Activated CD8-positive, alpha-beta T cell treated with anti-CD3 and anti-CD28 coated beads for 36 hours (primary cell): ENCODE measurements at regions not wholly inside any gene's neighbourhood (a gene's known extent, or its start where the extent isn't known, plus 50 kb on each side); places are given as distances from the start of the nearest gene placed in this dataset.

ENCODE experiments used
- ATAC-seq: fragments of 200-7000 bp; cut with Tn5 transposase; one replicate; pipeline ENCODE4 v1.10.0; 2021; ENCODE audit warnings: mild to moderate bottlenecking, moderate library complexity
- CTCF ChIA-PET: fragments of 350-600 bp; sonication (Branson Sonifier 250); formaldehyde crosslinking; loops from one replicate; lab custom pipeline; 2021; ENCODE audit warnings: antibody characterized with exemption; lab: Charles Lee
- POLR2A ChIA-PET: fragments of 350-600 bp; sonication (Branson Sonifier 250); formaldehyde crosslinking; loops from one replicate; lab custom pipeline; 2021; ENCODE audit warnings: antibody characterized with exemption; lab: Charles Lee
- DNase-seq: peaks from one replicate; pipeline ENCODE4 v3.0.0-alpha.2; 2020
- H3K27ac Mint-ChIP-seq: one replicate; pipeline ENCODE4 v1.8.0; 2021; ENCODE audit warnings: mild to moderate bottlenecking, mixed read lengths
- H3K27me3 Mint-ChIP-seq: one replicate; pipeline ENCODE4 v1.8.0; 2021; ENCODE audit warnings: mixed read lengths
- H3K36me3 Mint-ChIP-seq: one replicate; pipeline ENCODE4 v1.8.0; 2021; ENCODE audit warnings: low read depth, mixed read lengths
- H3K4me1 Mint-ChIP-seq: one replicate; pipeline ENCODE4 v1.8.0; 2021; ENCODE audit warnings: low read depth, mixed read lengths
- H3K4me3 Mint-ChIP-seq: one replicate; pipeline ENCODE4 v1.8.0; 2021; ENCODE audit warnings: mild to moderate bottlenecking, moderate library complexity, mixed read lengths
- H3K9me3 Mint-ChIP-seq: one replicate; pipeline ENCODE4 v1.8.0; 2021; ENCODE audit warnings: mixed read lengths
- CTCF ChIP-seq: fragments of 200-600 bp; IDR thresholded peaks from one replicate; pipeline ENCODE4 v1.8.0; 2022; ENCODE audit warnings: antibody characterized with exemption, mild to moderate bottlenecking
- intact Hi-C: fragments of 100-400 bp; cut with micrococcal nuclease; formaldehyde crosslinking; loops from one replicate; pipeline ENCODE4 v1.10.0; 2022

GRCh38 chr5:110288766-110289511 lies 437.5 kb downstream of the TMEM232 start:
- H3K27me3 Mint-ChIP-seq = no peaks in the 10 kb centered on the region
- CTCF ChIA-PET = interaction anchor here (0.6 kb wide), 1 partner anchor 130 kb away, joined by 4 read pairs; no protein-coding TSS in a partner anchor
- H3K36me3 Mint-ChIP-seq = no peaks in the 10 kb centered on the region
- intact Hi-C loops = no loop called here
- H3K27ac Mint-ChIP-seq = no peak overlapping the region
- ATAC-seq (no peak), DNase-seq (no peak)
- no peak for TF ChIP-seq CTCF
- H3K4me3 Mint-ChIP-seq = no peak overlapping the region
- H3K9me3 Mint-ChIP-seq = peaks cover 4% of the 10 kb centered on the region
- POLR2A ChIA-PET = interaction anchor here (0.5 kb wide), 1 partner anchor 391 kb away, joined by 4 read pairs; no protein-coding TSS in a partner anchor
- no peaks in the 10 kb centered on the region for H3K4me1 Mint-ChIP-seq

GRCh38 chr5:110289512-110289810 lies 437.0 kb downstream of the TMEM232 start:
- DNase-seq (no peak), ATAC-seq (no peak)
- TF ChIP-seq CTCF = no peak
- no peaks in the 10 kb centered on the region for H3K36me3 Mint-ChIP-seq
- intact Hi-C loops = no loop called here
- H3K27me3 Mint-ChIP-seq = no peaks in the 10 kb centered on the region
- ChIA-PET CTCF (interaction anchor here (0.6 kb wide), 1 partner anchor 129 kb away, joined by 4 read pairs; no protein-coding TSS in a partner anchor), POLR2A (interaction anchor here (0.5 kb wide), 1 partner anchor 391 kb away, joined by 4 read pairs; no protein-coding TSS in a partner anchor)
- no peak overlapping the region for H3K4me3 Mint-ChIP-seq
- peaks cover 3% of the 10 kb centered on the region for H3K9me3 Mint-ChIP-seq
- no peak overlapping the region for H3K27ac Mint-ChIP-seq
- H3K4me1 Mint-ChIP-seq = no peaks in the 10 kb centered on the region

GRCh38 chr5:110290542-110290941 lies 435.9 kb downstream of the TMEM232 start:
- Mint-ChIP-seq H3K27ac (no peak overlapping the region), H3K9me3 (no peaks in the 10 kb centered on the region), H3K4me3 (no peak overlapping the region), H3K27me3 (no peaks in the 10 kb centered on the region), H3K4me1 (no peaks in the 10 kb centered on the region), H3K36me3 (no peaks in the 10 kb centered on the region)
- no peak for ATAC-seq
- TF ChIP-seq CTCF = no peak
- POLR2A ChIA-PET = no interaction called here
- CTCF ChIA-PET = no interaction called here
- no peak for DNase-seq
- intact Hi-C loops = no loop called here

DNA sequence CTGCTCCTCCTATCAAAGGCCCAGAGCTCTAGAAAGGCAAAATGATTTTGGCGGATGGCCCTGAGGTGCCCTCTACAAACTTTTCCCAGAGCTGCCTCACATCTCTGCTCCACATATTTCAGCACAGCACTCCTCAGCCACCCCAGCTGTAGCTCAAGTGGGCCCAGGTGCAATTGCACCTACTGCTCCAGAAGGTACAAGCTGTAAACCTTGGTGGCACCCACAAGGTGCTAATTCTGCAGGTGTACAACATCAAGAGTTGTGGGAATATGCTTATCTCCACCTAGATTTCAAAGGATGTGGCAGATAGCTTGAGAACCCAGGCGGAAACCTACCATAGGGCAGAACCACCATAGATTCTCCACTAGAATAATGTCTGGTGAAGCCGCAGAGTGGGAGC lies 432.2 kb downstream of the TMEM232 start:
- no peak for TF ChIP-seq CTCF
- DNase-seq (no peak), ATAC-seq (no peak)
- no peak overlapping the region for H3K4me3 Mint-ChIP-seq
- intact Hi-C loops = no loop called here
- no peaks in the 10 kb centered on the region for H3K4me1 Mint-ChIP-seq
- CTCF ChIA-PET = interaction anchor here (1.0 kb wide), 1 partner anchor 43 kb away, joined by 3 read pairs; no protein-coding TSS in a partner anchor
- H3K36me3 Mint-ChIP-seq = no peaks in the 10 kb centered on the region
- no peaks in the 10 kb centered on the region for H3K9me3 Mint-ChIP-seq
- POLR2A ChIA-PET = no interaction called here
- H3K27ac Mint-ChIP-seq = no peak overlapping the region
- H3K27me3 Mint-ChIP-seq = no peaks in the 10 kb centered on the region

- CTCF ChIA-PET = no interaction called here
- no peak overlapping the region for H3K4me3 Mint-ChIP-seq
- H3K4me1 Mint-ChIP-seq = no peaks in the 10 kb centered on the region
- H3K27me3 Mint-ChIP-seq = no peaks in the 10 kb centered on the region
- POLR2A ChIA-PET = no interaction called here
- H3K27ac Mint-ChIP-seq = no peak overlapping the region
- intact Hi-C loops = no loop called here
- TF ChIP-seq CTCF = no peak
- DNase-seq = no peak
- ATAC-seq = no peak
- H3K36me3 Mint-ChIP-seq = no peaks in the 10 kb centered on the region
- peaks cover 1% of the 10 kb centered on the region for H3K9me3 Mint-ChIP-seq
These were observed 429.3 kb downstream of the TMEM232 start for GRCh38 chr5:110297152-110297670.
